Type B pancreatic cell (in vitro differentiated cells): ENCODE measurements at regions not wholly inside any gene's neighbourhood (a gene's known extent, or its start where the extent isn't known, plus 50 kb on each side); places are given as distances from the start of the nearest gene placed in this dataset.

Experiments used
- DNase-seq: peaks from one replicate; pipeline ENCODE4 v3.0.0; 2021; ENCODE audit warnings: mixed read lengths; ENCODE audit not compliant: unreplicated experiment; ENCODE audit errors: extremely low spot score
- H3K27ac Mint-ChIP-seq: 2 replicates; pipeline ENCODE4 v1.8.0; 2021; ENCODE audit warnings: mild to moderate bottlenecking, mixed read lengths
- H3K27me3 Mint-ChIP-seq: 2 replicates; pipeline ENCODE4 v1.8.0; 2021; ENCODE audit warnings: mixed read lengths
- H3K36me3 Mint-ChIP-seq: 2 replicates; pipeline ENCODE4 v1.8.0; 2021; ENCODE audit warnings: mixed read lengths
- H3K4me1 Mint-ChIP-seq: one replicate; pipeline ENCODE4 v1.8.0; 2021; ENCODE audit warnings: mixed read lengths; ENCODE audit not compliant: unreplicated experiment
- H3K4me3 Mint-ChIP-seq: 2 replicates; pipeline ENCODE4 v1.8.0; 2021; ENCODE audit warnings: mild to moderate bottlenecking, mixed read lengths
- H3K9me3 Mint-ChIP-seq: 2 replicates; pipeline ENCODE4 v1.8.0; 2021; ENCODE audit warnings: mixed read lengths
- TF ChIP-seq, protein P1 (sequence below): fragments of 200-600 bp; sonication (generic); conservative IDR thresholded peaks from 2 replicates; pipeline ENCODE4 v1.5.0; 2021; ENCODE audit warnings: antibody characterized with exemption, mild to moderate bottlenecking

DNA sequence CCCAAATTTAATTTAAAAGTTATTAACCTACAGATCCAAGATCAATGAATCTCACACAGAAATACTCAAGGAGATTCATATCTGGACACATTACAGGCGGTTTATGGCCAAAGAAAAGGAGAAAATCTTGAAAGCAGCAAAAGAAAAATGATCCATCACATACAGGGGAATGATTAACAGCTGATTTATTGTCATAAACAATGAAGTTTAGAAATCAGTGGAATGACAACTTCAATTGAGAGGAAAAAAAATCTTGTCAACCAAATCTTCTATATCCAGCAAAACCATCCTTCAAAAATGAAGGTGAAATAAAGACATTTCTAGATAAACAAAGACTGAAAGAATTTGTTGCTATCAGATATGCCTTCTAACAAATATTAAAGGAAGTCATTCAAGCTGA, 156.2 kb upstream of the SEMA6D start:
- no peaks in the 10 kb centered on the region for H3K36me3 Mint-ChIP-seq
- H3K4me1 Mint-ChIP-seq: peaks cover 8% of the 10 kb centered on the region
- DNase-seq: no peak

DNA sequence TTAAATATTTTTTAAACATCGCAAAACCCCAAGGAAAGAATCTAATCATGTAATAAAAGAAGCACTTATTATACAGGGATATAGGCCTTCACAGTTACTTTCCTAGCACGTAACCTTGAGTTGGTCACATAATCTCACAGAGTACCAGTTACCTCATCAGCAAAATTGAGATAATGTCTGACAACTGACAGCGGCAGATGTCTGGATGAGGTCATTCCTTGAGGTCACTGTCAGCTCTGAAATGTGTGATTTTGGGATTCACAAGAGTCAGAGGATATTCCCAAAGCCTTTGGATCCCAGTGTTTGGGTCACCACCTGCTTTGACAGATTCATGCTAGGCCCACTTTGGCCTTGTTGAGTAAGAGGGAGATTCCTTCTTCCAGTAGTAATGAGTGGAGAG, 151.4 kb upstream of the SEMA6D start:
- no peak overlapping the region for H3K27ac Mint-ChIP-seq
- H3K9me3 Mint-ChIP-seq: peaks cover 8% of the 10 kb centered on the region
- no peak overlapping the region for H3K4me3 Mint-ChIP-seq
- no peaks in the 10 kb centered on the region for H3K27me3 Mint-ChIP-seq
- no peak for DNase-seq
- TF ChIP-seq, protein P1, sequence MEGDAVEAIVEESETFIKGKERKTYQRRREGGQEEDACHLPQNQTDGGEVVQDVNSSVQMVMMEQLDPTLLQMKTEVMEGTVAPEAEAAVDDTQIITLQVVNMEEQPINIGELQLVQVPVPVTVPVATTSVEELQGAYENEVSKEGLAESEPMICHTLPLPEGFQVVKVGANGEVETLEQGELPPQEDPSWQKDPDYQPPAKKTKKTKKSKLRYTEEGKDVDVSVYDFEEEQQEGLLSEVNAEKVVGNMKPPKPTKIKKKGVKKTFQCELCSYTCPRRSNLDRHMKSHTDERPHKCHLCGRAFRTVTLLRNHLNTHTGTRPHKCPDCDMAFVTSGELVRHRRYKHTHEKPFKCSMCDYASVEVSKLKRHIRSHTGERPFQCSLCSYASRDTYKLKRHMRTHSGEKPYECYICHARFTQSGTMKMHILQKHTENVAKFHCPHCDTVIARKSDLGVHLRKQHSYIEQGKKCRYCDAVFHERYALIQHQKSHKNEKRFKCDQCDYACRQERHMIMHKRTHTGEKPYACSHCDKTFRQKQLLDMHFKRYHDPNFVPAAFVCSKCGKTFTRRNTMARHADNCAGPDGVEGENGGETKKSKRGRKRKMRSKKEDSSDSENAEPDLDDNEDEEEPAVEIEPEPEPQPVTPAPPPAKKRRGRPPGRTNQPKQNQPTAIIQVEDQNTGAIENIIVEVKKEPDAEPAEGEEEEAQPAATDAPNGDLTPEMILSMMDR: no peak
- no peaks in the 10 kb centered on the region for H3K36me3 Mint-ChIP-seq
- peaks cover 10% of the 10 kb centered on the region for H3K4me1 Mint-ChIP-seq

More for the DNA sequence above, 156.2 kb upstream of the SEMA6D start:
- Mint-ChIP-seq H3K4me3 (no peak overlapping the region), H3K27me3 (no peaks in the 10 kb centered on the region), H3K9me3 (peaks cover 18% of the 10 kb centered on the region), H3K27ac (no peak overlapping the region)
- TF ChIP-seq, protein P1: no peak

DNA sequence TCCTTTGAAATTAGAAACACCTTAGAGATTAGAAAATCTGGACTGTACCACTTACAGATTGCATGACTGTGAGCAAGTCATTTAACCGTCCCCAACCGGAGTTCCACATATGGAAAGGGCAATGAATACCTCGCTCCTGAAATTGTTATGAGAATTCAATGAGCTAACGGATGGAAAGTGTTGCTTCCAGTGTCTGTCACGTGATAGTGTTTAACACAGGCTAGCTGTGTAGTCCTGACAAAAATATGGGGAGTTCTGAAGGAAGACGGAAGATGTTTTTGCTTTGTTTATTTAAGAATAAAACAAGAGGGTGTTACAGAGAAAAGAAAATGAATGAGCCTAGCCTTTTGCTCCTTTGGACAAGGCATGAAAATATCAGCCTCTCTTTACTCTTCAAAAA, 150.7 kb upstream of the SEMA6D start:
- H3K4me3 Mint-ChIP-seq: no peak overlapping the region
- H3K36me3 Mint-ChIP-seq: no peaks in the 10 kb centered on the region
- DNase-seq: no peak
- TF ChIP-seq, protein P1: no peak
- no peaks in the 10 kb centered on the region for H3K27me3 Mint-ChIP-seq
- H3K9me3 Mint-ChIP-seq: peaks cover 6% of the 10 kb centered on the region
- H3K27ac Mint-ChIP-seq: no peak overlapping the region
- H3K4me1 Mint-ChIP-seq: peaks cover 11% of the 10 kb centered on the region

DNA sequence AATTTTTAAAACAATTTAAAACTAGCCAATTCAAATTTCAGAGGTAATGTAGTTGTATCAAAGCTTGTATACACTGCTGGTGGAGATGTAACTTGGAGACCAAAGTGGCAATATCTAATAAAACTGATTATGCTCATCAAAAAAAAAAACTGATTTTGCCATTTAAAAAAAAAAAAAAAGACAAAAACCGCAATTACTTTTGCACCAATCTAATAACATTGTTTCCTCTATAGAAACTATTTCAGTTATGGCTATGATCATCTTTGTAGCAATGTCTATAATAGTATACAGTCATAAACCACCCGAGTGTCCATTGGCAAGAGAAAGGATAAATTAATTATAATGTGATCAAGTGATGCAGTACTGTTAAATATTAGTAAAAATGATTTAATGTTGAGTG, 149.3 kb upstream of the SEMA6D start:
- Mint-ChIP-seq H3K36me3 (no peaks in the 10 kb centered on the region), H3K4me3 (no peak overlapping the region), H3K9me3 (peaks cover 6% of the 10 kb centered on the region), H3K4me1 (peaks cover 11% of the 10 kb centered on the region), H3K27me3 (no peaks in the 10 kb centered on the region), H3K27ac (no peak overlapping the region)
- TF ChIP-seq, protein P1: no peak
- DNase-seq: no peak

DNA sequence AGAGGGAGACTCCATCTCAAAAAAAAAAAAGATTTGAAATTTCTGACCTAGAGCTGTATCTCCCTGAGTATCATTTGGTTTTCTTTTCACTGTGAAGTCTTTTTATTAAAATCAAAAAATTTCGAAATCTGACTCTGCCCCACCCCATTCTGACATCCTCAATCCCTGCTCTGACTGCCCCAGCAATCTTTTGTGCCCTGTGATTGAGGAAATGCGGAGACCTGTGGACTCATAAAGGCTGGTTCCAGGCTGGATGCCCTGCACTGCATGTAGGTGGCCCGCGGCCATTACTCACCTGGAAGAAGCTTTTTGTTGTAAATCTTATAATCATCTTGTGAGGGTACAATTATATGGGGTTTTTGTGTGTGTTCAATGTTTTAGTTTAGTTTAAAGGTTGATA, 147.3 kb upstream of the SEMA6D start:
- DNase-seq: no peak
- TF ChIP-seq, protein P1: no peak
- H3K27me3 Mint-ChIP-seq: no peaks in the 10 kb centered on the region
- peaks cover 2% of the 10 kb centered on the region for H3K36me3 Mint-ChIP-seq
- peaks cover 7% of the 10 kb centered on the region for H3K9me3 Mint-ChIP-seq
- H3K4me3 Mint-ChIP-seq: no peak overlapping the region
- H3K4me1 Mint-ChIP-seq: peaks cover 16% of the 10 kb centered on the region
- no peak overlapping the region for H3K27ac Mint-ChIP-seq

DNA sequence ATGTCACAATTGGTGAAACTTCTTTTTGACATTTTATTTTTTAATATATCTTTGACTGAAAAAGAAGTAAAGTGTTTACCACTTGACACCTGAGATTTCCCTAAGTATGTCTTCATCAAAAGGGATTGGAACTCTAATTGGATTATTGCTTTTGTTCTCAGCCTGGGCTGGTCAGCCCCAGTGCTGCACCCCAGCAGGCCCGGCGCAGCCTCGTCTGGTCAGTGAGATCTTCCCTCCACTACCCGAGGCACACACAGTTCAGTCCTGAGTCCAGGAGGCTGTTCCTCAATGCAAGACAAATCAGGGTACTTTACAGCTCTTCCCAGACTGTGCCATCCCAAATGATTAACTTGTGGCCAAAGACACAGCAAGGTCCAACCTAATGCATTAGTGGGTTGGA, 146.9 kb upstream of the SEMA6D start:
- H3K36me3 Mint-ChIP-seq: peaks cover 4% of the 10 kb centered on the region
- no peak for DNase-seq
- H3K27me3 Mint-ChIP-seq: no peaks in the 10 kb centered on the region
- no peak overlapping the region for H3K4me3 Mint-ChIP-seq
- TF ChIP-seq, protein P1: no peak
- peaks cover 19% of the 10 kb centered on the region for H3K4me1 Mint-ChIP-seq
- peaks cover 9% of the 10 kb centered on the region for H3K9me3 Mint-ChIP-seq
- no peak overlapping the region for H3K27ac Mint-ChIP-seq
